ENCODE measurements at regions not wholly inside any gene's neighbourhood (a gene's known extent, or its start where the extent isn't known, plus 50 kb on each side); places are given as distances from the start of the nearest gene placed in this dataset.

- DNase-seq (ENCODE audit: low read depth) = peak; percentile 77
Measured at GRCh38 chr1:226816576-226816975, 53.8 kb upstream of the PSEN2 start.

GRCh38 chr1:226814751-226815537 is 55.5 kb upstream of the PSEN2 start:
- DNase-seq (ENCODE audit: low read depth) = peak; percentile 90

GRCh38 chr1:226813671-226814591 is 56.5 kb upstream of the PSEN2 start:
- DNase-seq (ENCODE audit: low read depth) = no peak

- no peak for DNase-seq (ENCODE audit: low read depth)
Measured at GRCh38 chr1:226810681-226811080, 59.7 kb upstream of the PSEN2 start.

GRCh38 chr1:226809785-226810571 is 60.4 kb upstream of the PSEN2 start:
- no peak for DNase-seq (ENCODE audit: low read depth)

- DNase-seq (ENCODE audit: low read depth) = no peak
Measured at GRCh38 chr1:226808501-226808900, 61.9 kb upstream of the PSEN2 start.

GRCh38 chr1:226806988-226807387 is 63.4 kb upstream of the PSEN2 start:
- DNase-seq (ENCODE audit: low read depth) = no peak

GRCh38 chr1:226804907-226805759 is 65.3 kb upstream of the PSEN2 start:
- no peak for DNase-seq (ENCODE audit: low read depth)

GRCh38 chr1:226800763-226801380 is 61.8 kb upstream of the ITPKB start:
- DNase-seq (ENCODE audit: low read depth) = no peak

- no peak for DNase-seq (ENCODE audit: low read depth)
Measured at GRCh38 chr1:226799634-226800281, 60.7 kb upstream of the ITPKB start.

GRCh38 chr1:226798427-226799411 is 59.6 kb upstream of the ITPKB start:
- DNase-seq (ENCODE audit: low read depth) = no peak

GRCh38 chr1:226797151-226797550 is 58.1 kb upstream of the ITPKB start:
- no peak for DNase-seq (ENCODE audit: low read depth)

- no peak for DNase-seq (ENCODE audit: low read depth)
Measured at GRCh38 chr1:226793620-226794276, 54.7 kb upstream of the ITPKB start.

GRCh38 chr1:226792368-226792767 is 53.3 kb upstream of the ITPKB start:
- DNase-seq (ENCODE audit: low read depth) = no peak

- DNase-seq (ENCODE audit: low read depth) = no peak
Measured at GRCh38 chr1:226790545-226791181, 51.6 kb upstream of the ITPKB start.

- no peak for DNase-seq (ENCODE audit: low read depth)
Measured at GRCh38 chr1:226788965-226789364, 49.9 kb upstream of the ITPKB start.
